ENCODE measurements at regions not wholly inside any gene's neighbourhood (a gene's known extent, or its start where the extent isn't known, plus 50 kb on each side); places are given as distances from the start of the nearest gene placed in this dataset.
A peak's percentile ranks its signal among the peaks of the same experiment; 100 is the strongest.
"Not testable (repeated sequence)": the region's sequence is repeated elsewhere in the genome, so short reads cannot be mapped to it uniquely, and the experiment has no call there.

DNA sequence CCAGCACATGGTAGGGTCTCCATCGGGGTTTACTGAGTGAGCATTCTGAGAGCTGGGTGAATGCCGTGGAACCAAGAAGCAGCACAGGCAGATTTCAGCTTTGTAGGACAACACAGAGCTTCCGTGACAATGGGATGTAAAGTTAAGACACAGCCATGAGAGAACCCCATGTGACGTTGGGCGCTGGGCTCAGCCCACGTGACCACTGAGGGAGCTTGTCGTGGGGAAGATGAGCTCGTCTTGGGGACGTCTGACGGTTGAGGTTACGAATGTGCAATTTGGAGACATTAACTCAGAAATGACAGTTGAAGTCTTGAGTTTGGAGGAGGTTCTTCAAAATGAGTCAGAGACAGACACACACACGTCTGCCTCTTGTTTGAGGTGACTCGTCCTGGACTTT, 51.5 kb upstream of the MUC20 start:
- H3K36me3 ChIP-seq (replicated peaks; ENCODE audit: control insufficient read depth, insufficient read depth, low read length); H3K4me3 ChIP-seq (ENCODE audit: insufficient read depth, low read depth, low read length); DNase-seq; H3K27me3 ChIP-seq (ENCODE audit: control insufficient read depth, insufficient read depth, low read length): not testable (repeated sequence)

DNA sequence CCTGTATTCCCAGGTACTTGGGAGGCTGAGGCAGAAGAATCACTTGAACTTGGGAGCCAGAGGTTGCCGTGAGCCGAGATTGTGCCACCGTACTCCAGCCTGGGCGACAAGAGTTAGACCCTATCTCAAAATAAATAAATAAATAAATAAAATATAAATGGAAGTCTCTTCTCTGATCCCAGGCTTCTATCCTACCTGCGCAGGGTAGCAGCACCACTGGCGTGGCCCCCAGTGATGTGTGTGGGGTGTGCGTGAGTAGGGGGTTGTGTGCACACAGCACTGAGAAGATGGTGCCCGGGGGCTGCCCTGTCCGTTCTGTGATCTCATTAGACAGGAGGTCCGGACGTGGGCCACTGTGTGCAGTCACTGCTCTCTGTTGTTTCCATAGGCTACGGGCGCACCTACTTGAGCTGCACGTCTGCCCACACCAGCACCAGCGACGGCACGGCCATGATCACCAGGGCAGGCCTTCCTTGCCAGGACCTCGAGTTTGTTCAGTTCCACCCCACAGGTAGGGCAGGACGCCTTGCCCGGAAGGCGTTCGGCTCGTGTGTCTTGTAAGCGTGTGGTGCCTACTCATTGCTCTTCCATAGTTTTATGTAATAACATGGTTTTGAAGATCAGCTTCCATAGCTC, 52.5 kb upstream of the MUC20 start:
- not testable (repeated sequence) for H3K36me3 ChIP-seq (replicated peaks; ENCODE audit: control insufficient read depth, insufficient read depth, low read length); H3K4me3 ChIP-seq (ENCODE audit: insufficient read depth, low read depth, low read length); H3K27me3 ChIP-seq (ENCODE audit: control insufficient read depth, insufficient read depth, low read length); DNase-seq

DNA sequence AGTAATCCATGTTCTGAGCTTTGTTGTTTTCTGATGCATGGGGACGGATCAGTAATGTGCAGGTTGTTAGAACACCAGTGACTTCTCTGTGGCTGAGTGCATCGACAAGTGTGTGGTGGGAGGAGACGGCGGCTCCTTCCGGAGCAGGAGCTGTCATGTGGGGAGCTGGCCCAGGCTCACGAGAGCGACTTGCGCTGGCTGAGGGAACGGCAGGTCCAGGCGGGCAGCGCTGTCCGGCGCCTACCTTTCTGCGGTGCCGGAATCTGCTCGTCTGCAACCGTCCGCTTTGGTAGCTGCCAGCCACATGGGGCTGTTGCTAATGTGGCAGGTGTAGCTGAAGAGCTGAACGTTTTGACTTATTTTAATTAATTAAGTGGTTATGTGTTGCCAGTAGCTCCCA, 55.5 kb upstream of the MUC20 start:
- not testable (repeated sequence) for DNase-seq

DNA sequence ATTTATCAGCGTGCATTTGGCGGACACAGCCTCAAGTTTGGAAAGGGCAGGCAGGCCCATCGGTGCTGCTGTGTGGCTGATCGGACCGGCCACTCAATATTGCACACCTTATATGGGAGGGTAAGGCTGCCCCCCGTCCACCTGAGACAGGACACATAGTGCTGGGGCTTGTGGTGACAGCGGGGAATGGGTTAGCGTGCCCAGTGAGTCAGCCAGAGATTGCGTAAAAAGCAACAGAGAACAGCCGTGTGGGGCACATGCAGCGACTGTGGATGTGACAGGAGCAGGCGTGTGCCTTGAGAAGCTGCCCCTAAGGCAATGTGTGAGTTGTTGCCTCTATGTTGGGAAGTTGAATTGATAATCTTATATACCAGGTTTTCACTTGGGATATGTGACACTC, 56.6 kb upstream of the MUC20 start:
- not testable (repeated sequence) for H3K36me3 ChIP-seq (replicated peaks; ENCODE audit: control insufficient read depth, insufficient read depth, low read length); DNase-seq; H3K27me3 ChIP-seq (ENCODE audit: control insufficient read depth, insufficient read depth, low read length); H3K4me3 ChIP-seq (ENCODE audit: insufficient read depth, low read depth, low read length)

More for the DNA sequence above, 55.5 kb upstream of the MUC20 start:
- H3K4me3 ChIP-seq (ENCODE audit: insufficient read depth, low read depth, low read length); H3K27me3 ChIP-seq (ENCODE audit: control insufficient read depth, insufficient read depth, low read length); H3K36me3 ChIP-seq (replicated peaks; ENCODE audit: control insufficient read depth, insufficient read depth, low read length): not testable (repeated sequence)

DNA sequence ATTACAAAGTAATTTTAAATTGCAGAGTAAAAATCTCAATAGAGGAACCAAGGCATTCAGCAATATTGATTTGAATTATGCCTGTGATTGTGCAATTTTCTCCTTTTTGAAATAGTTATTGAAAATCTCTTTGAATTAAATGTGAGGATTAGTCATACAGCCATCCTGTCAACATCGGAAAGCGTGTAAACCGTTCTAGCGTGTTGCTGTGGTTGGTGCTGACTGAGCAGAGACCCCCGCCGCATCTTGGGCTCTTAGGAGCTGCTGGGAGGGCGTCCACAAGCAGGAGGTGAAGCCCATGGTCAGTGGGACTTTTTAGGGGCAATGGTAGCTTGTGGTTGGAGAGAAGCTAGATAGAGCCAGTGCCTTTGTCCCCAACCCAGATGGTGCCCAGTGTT, 61.6 kb upstream of the MUC20 start:
- not testable (repeated sequence) for H3K27me3 ChIP-seq (ENCODE audit: control insufficient read depth, insufficient read depth, low read length); H3K4me3 ChIP-seq (ENCODE audit: insufficient read depth, low read depth, low read length); DNase-seq; H3K36me3 ChIP-seq (replicated peaks; ENCODE audit: control insufficient read depth, insufficient read depth, low read length)

DNA sequence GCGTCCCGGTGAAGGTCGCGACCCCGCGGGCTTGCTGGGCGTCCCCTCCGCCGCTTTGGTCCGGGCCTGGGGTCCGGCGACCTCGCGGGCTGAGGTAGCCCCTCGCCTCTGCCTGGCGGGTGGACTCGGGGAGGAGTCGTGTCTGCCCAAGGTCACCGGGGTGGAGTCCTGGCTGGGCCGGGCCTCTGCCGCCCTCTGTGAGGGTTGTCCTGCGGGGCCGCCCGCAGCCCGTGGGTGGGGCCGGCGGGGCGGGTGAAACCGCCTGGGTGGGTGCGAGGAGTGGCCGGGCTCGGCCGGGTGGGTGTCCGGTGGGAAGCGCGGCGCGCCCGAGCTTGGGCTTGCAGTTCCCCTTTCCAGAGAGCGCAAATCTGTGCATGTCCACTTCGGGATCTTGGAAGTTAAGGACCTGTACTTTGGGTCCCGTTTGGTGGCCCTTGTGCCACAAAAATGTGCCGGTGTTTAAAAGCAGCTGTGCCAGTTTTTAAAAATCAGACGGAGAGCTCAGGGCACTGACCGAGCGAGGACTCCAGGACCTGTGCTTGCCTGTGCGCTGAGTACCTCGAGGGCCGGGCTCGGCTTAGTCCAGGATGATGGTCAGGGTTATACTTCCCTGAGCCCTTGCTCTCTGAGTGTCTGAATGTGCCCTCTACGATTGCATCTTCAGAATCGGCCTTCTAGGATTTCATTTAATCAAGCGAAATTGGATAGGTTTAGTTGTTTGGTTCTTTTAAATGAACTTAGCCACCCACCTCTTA, 62.2 kb upstream of the MUC20 start:
- H3K4me3 ChIP-seq (ENCODE audit: insufficient read depth, low read depth, low read length), result peak overlapping the region; percentile 57
- not testable (repeated sequence) for DNase-seq; H3K36me3 ChIP-seq (replicated peaks; ENCODE audit: control insufficient read depth, insufficient read depth, low read length)

DNA sequence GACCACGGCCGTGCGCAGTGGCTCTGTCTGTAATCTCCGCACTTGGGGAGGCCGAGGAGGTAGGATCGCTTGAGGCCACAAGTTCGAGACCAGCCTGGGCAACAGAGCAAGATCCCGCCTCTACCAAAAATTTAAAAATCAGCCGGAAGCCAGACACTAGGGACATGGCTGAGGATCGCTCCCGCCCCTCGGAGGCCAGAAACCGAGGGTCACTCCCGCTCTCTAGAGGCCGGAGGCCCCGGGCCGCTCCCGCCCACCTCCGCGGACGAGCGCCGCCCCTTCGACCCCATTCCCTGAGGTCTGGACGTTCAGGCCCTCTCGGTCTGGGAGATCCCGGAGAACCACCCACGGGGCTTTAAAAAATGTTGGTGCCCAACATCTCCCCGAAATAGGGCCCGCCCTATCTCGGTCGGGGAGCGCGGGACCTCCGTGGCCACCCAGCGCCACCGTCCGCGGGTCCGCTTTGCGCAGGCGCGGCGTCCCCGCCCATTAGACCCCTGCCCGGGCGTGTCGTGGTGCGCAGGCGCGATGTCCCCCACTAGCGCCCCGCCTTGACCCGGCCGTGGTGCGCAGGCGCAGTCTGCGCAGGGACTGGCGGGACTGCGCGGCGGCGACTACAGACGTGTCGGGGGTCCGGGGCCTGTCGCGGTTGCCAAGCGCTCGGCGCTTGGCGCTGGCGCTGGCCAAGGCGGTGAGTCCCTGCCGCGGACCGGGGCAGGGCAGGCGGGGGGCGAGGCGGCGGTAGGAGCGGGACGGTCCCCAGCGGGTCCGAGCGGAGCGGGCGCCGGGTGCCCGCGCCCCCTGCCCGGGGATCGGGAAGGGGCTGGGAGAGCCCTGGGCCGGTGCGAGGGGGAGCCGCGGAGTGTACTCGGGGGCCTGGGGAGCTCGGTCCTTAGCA, 63.1 kb upstream of the MUC20 start:
- H3K36me3 ChIP-seq (replicated peaks; ENCODE audit: control insufficient read depth, insufficient read depth, low read length); H3K27me3 ChIP-seq (ENCODE audit: control insufficient read depth, insufficient read depth, low read length); DNase-seq: not testable (repeated sequence)
- H3K4me3 ChIP-seq (ENCODE audit: insufficient read depth, low read depth, low read length), result peak overlapping the region; percentile 57

More for the DNA sequence above, 62.2 kb upstream of the MUC20 start:
- H3K27me3 ChIP-seq (ENCODE audit: control insufficient read depth, insufficient read depth, low read length), result not testable (repeated sequence)

DNA sequence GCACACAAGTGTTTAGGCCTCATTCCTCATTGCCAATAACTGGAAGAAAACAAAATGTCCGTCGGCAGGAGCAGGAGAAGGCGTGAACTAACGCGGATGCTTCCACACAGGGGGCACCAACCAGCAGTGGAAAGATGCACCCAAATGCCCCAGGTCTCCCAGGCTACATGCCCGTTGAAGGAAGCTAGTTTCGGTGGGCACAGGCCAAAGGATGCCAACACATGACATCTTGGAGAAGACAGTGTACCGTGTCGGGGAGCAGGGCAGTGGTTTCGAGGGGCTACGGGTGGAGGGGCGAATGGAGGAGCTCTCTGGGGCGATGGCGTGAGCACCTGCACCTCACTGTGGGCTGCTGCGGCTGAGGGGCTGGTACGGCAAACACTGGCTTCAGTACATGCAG, 64.7 kb upstream of the MUC20 start:
- H3K4me3 ChIP-seq (ENCODE audit: insufficient read depth, low read depth, low read length); H3K27me3 ChIP-seq (ENCODE audit: control insufficient read depth, insufficient read depth, low read length); DNase-seq; H3K36me3 ChIP-seq (replicated peaks; ENCODE audit: control insufficient read depth, insufficient read depth, low read length): not testable (repeated sequence)

DNA sequence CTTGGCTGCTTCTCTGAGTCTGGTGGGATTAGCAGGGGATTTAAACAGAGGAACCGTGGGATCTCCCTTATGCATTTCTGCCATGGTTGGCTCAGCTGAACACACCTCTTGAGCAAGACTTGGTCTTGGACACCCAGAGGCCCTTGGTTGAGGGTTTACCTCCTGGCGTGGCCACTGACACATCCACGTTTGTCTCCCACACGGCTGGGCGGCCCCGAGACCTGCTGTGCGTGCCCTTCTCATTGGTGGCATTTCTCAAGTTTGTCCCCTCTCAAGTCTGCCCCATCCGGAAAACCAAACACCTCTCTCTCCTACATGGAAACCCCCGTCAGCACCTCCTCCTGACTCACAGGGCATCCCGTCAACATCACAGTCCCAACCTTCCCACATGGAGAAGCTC, 66.0 kb upstream of the MUC20 start:
- not testable (repeated sequence) for H3K27me3 ChIP-seq (ENCODE audit: control insufficient read depth, insufficient read depth, low read length); H3K4me3 ChIP-seq (ENCODE audit: insufficient read depth, low read depth, low read length); H3K36me3 ChIP-seq (replicated peaks; ENCODE audit: control insufficient read depth, insufficient read depth, low read length); DNase-seq

DNA sequence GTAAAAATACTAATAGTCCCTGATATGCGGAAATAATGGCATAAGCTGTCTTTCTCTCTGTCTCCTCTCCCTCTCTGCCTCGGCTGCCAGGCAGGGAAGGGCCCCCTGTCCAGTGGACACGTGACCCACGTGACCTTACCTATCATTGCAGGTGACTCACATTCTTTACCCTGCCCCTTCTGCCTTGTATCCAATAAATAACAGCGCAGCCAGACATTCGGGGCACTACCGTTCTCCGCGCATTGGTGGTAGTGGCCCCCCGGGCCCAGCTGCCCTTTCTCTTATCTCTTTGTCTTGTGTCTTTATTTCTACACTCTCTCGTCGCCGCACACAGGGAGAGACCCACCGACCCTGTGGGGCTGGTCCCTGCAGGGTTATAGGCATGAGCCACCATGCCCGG, 66.6 kb upstream of the MUC20 start:
- DNase-seq; H3K27me3 ChIP-seq (ENCODE audit: control insufficient read depth, insufficient read depth, low read length): not testable (repeated sequence)

DNA sequence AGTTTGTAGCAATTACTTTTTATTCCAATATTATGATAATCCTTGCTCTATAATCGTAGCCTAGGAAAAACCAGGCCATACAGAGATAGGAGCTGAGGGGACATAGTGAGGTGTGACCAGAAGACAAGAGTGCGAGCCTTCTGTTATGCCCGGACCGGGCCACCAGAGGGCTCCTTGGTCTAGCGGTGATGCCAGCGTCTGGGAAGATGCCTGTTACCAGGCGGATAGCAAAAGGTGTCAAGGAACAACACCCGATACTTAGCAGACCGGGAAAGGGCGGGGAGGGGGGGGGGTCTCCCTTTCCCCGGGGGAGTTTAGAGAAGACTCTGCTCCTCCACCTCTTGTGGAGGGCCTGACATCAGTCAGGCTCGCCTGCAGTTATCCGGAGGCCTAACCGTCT, 67.1 kb upstream of the MUC20 start:
- H3K27me3 ChIP-seq (ENCODE audit: control insufficient read depth, insufficient read depth, low read length); H3K4me3 ChIP-seq (ENCODE audit: insufficient read depth, low read depth, low read length); DNase-seq: not testable (repeated sequence)

More for the DNA sequence above, 66.6 kb upstream of the MUC20 start:
- H3K36me3 ChIP-seq (replicated peaks; ENCODE audit: control insufficient read depth, insufficient read depth, low read length); H3K4me3 ChIP-seq (ENCODE audit: insufficient read depth, low read depth, low read length): not testable (repeated sequence)

DNA sequence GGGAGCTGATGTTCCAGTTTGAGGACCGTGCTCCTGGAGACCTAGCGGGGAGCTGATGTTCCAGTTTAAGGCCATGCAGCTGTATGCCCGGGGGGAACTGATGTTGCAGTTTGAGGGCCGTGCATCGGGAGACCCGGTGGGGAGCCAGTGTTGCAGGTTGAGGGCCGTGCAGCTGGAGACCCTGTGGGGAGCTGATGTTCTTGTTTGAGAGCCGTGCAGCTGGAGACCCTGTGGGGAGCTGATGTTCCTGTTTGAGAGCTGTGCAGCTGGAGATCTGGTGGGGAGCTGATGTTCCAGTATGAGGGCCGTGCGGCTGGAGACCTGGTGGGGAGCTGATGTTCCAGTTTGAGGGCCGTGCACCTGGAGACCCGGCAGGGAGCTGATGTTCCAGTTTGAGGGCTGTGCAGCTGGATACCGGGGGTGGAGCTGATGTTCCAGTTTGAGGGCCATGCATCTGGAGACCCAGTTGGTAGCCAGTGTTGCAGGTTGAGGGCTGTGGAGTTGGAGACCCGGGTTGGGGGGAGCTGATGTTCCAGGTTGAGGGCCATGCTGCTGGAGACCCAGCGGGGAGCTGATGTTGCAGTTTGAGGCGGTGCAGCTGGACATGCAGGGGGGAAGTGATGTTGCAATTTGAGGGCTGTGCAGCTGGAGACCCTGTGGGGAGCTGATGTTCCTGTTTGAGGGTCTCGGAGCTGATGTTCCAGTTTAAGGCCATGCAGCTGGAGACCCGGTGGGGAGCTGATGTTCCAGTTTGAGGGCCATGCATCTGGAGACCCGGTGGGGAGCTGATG, 64.4 kb upstream of the APOD start:
- not testable (repeated sequence) for H3K4me3 ChIP-seq (ENCODE audit: insufficient read depth, low read depth, low read length); DNase-seq; H3K27me3 ChIP-seq (ENCODE audit: control insufficient read depth, insufficient read depth, low read length); H3K36me3 ChIP-seq (replicated peaks; ENCODE audit: control insufficient read depth, insufficient read depth, low read length)

More for the DNA sequence above, 67.1 kb upstream of the MUC20 start:
- not testable (repeated sequence) for H3K36me3 ChIP-seq (replicated peaks; ENCODE audit: control insufficient read depth, insufficient read depth, low read length)

DNA sequence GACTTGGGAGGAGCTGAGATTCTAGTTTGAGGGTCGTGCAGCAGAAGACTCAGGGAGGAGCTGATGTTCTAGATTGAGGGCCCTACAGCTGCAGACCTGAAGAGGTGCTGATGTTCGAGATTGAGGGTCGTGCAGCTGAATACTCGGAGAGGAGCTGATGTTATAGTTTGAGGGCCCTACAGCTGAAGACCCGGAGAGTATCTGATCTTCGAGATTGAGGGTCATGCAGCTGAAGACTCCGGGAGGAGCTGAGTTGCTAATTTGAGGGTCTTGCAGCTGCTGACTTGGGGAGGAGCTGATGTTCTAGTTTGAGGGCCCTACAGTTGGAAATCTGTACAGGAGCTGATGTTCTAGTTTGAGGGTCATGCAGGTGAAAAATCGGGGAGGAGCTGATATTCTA, 62.1 kb upstream of the APOD start:
- not testable (repeated sequence) for H3K27me3 ChIP-seq (ENCODE audit: control insufficient read depth, insufficient read depth, low read length); DNase-seq; H3K36me3 ChIP-seq (replicated peaks; ENCODE audit: control insufficient read depth, insufficient read depth, low read length); H3K4me3 ChIP-seq (ENCODE audit: insufficient read depth, low read depth, low read length)

DNA sequence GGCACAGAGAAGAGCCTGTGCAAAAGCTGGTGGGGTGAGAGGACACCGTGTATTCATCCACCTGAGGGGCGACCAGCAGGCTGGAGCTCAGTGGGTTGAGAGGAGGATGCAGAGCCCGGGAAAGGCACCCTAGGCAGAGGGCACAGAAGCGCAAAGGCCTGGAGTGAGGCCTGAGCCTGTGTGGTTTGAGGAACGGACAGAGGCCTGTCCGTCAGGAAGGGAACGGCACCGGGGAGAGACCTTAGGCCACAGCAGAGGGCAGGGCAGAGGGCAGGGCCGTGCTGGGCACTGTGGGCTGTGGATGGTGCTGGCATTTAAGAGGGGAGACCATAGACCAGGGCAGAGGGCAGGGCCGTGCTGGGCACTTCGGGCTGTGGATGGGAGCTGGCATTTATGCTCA, 59.5 kb upstream of the APOD start:
- not testable (repeated sequence) for H3K4me3 ChIP-seq (ENCODE audit: insufficient read depth, low read depth, low read length); H3K27me3 ChIP-seq (ENCODE audit: control insufficient read depth, insufficient read depth, low read length); H3K36me3 ChIP-seq (replicated peaks; ENCODE audit: control insufficient read depth, insufficient read depth, low read length); DNase-seq
